ENCODE measurements at regions not wholly inside any gene's neighbourhood (a gene's known extent, or its start where the extent isn't known, plus 50 kb on each side); places are given as distances from the start of the nearest gene placed in this dataset.

DNA sequence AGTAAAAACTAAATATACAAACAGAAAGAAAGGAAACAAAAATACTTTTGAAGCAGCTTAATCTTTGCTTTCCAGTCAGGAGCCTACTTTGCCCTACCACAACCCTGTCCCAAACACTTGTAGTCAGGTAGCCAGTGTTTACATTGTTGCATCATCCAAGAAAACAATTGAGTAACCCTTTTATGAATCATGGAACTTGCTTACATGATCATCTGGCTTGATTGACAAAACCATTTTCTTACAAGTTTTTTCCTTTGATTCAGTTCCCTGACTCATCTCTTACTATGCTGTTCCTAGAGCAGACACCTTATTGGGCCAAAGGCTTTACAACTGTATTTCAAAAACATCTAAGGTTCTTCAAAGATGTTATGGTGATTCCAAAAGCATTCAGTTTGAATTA is 740.1 kb downstream of the KLHL13 start:
- TF ChIP-seq CTCF (conservative IDR thresholded peaks at IDR 0.05) (no peak), ZFX (IDR thresholded peaks at IDR 0.05) (no peak)
